SK-N-SH treated with all-trans-retinoic acid at 6 μM for 48 hours (cell line): ENCODE measurements at regions not wholly inside any gene's neighbourhood (a gene's known extent, or its start where the extent isn't known, plus 50 kb on each side); places are given as distances from the start of the nearest gene placed in this dataset.

Experiments used
- ATAC-seq: fragments of 200-7000 bp; cut with Tn5 transposase; 3 replicates; pipeline ENCODE4 v1.9.1; 2020; ENCODE audit warnings: mild to moderate bottlenecking, moderate library complexity
- ARNTL ChIP-seq: fragments of 450-650 bp; formaldehyde crosslinking; IDR thresholded peaks from 2 replicates; pipeline ENCODE4 v1.5.0; 2020; ENCODE audit warnings: low read depth, mild to moderate bottlenecking, moderate library complexity, borderline replicate concordance
- BACH2 ChIP-seq: fragments of 250-450 bp; sonication (Bioruptor Pico); IDR thresholded peaks from 2 replicates; pipeline ENCODE4 v1.9.0; 2021; ENCODE audit warnings: mild to moderate bottlenecking, borderline replicate concordance
- CSDC2 ChIP-seq: fragments of 250-450 bp; sonication (Bioruptor Pico); IDR thresholded peaks from 2 replicates; pipeline ENCODE4 v1.5.0; 2020; ENCODE audit warnings: mild to moderate bottlenecking, moderate library complexity
- CSRNP3 ChIP-seq: fragments of 250-450 bp; sonication (Bioruptor Pico); IDR thresholded peaks from 2 replicates; pipeline ENCODE4 v1.5.1; 2021; ENCODE audit warnings: mild to moderate bottlenecking, moderate library complexity
- ESRRG ChIP-seq: fragments of 250-450 bp; sonication (Bioruptor Pico); IDR thresholded peaks from 2 replicates; pipeline ENCODE4 v1.6.1; 2021; ENCODE audit warnings: mild to moderate bottlenecking
- GLIS3 ChIP-seq: fragments of 250-450 bp; sonication (Bioruptor Pico); IDR thresholded peaks from 2 replicates; pipeline ENCODE4 v1.5.0; 2020; ENCODE audit warnings: mild to moderate bottlenecking, moderate library complexity
- ISL1 ChIP-seq: fragments of 250-450 bp; sonication (Bioruptor Pico); IDR thresholded peaks from 2 replicates; pipeline ENCODE4 v2.1.2; 2022; ENCODE audit warnings: mild to moderate bottlenecking, moderate library complexity
- OSR1 ChIP-seq: fragments of 250-450 bp; sonication (Bioruptor Pico); IDR thresholded peaks from 2 replicates; pipeline ENCODE4 v1.8.0; 2022; ENCODE audit warnings: moderate library complexity, mild to moderate bottlenecking, inconsistent platforms
- PATZ1 ChIP-seq: fragments of 250-450 bp; sonication (Bioruptor Pico); IDR thresholded peaks from 2 replicates; pipeline ENCODE4 v1.8.0; 2020; ENCODE audit warnings: mild to moderate bottlenecking, moderate library complexity, borderline replicate concordance
- POU6F1 ChIP-seq: fragments of 250-450 bp; sonication (Bioruptor Pico); IDR thresholded peaks from 2 replicates; pipeline ENCODE4 v1.8.0; 2021; ENCODE audit warnings: low read depth, mild to moderate bottlenecking, moderate library complexity, borderline replicate concordance
- RARB ChIP-seq: fragments of 250-450 bp; sonication (Bioruptor Pico); IDR thresholded peaks from 2 replicates; pipeline ENCODE4 v1.8.0; 2021; ENCODE audit warnings: mild to moderate bottlenecking, moderate library complexity
- SNAI2 ChIP-seq: fragments of 250-450 bp; sonication (Bioruptor Pico); IDR thresholded peaks from 2 replicates; pipeline ENCODE4 v1.5.0; 2020; ENCODE audit warnings: mild to moderate bottlenecking, moderate library complexity
- TCF4 ChIP-seq: fragments of 250-450 bp; sonication (Bioruptor Pico); IDR thresholded peaks from 2 replicates; pipeline ENCODE4 v1.8.0; 2021; ENCODE audit warnings: mild to moderate bottlenecking, moderate library complexity, borderline replicate concordance
- TOX ChIP-seq: fragments of 250-450 bp; sonication (Bioruptor Pico); IDR thresholded peaks from 2 replicates; pipeline ENCODE4 v1.8.0; 2021; ENCODE audit warnings: mild to moderate bottlenecking, moderate library complexity, borderline replicate concordance
- TSHZ2 ChIP-seq: fragments of 250-450 bp; sonication (Bioruptor Pico); IDR thresholded peaks from 2 replicates; pipeline ENCODE4 v1.5.0; 2020; ENCODE audit warnings: mild to moderate bottlenecking, moderate library complexity
- ZC3H10 ChIP-seq: fragments of 250-450 bp; sonication (Bioruptor Pico); IDR thresholded peaks from 2 replicates; pipeline ENCODE4 v1.5.1; 2021; ENCODE audit warnings: mild to moderate bottlenecking, moderate library complexity
- ZFP3 ChIP-seq: fragments of 250-450 bp; sonication (Bioruptor Pico); IDR thresholded peaks from 2 replicates; pipeline ENCODE4 v1.5.0; 2020; ENCODE audit warnings: mild to moderate bottlenecking, moderate library complexity
- ZFP30 ChIP-seq: fragments of 450-650 bp; formaldehyde crosslinking; IDR thresholded peaks from 2 replicates; pipeline ENCODE4 v1.5.0; 2022; ENCODE audit warnings: mild to moderate bottlenecking, moderate library complexity
- ZNF565 ChIP-seq: fragments of 450-650 bp; formaldehyde crosslinking; conservative IDR thresholded peaks from 2 replicates; pipeline ENCODE4 v1.5.0; 2020; ENCODE audit warnings: low read depth, mild to moderate bottlenecking, moderate library complexity
- ZNF70 ChIP-seq: fragments of 450-650 bp; formaldehyde crosslinking; IDR thresholded peaks from 2 replicates; pipeline ENCODE4 v1.5.0; 2020; ENCODE audit warnings: mild to moderate bottlenecking, moderate library complexity
- ZNF8 ChIP-seq: fragments of 450-650 bp; formaldehyde crosslinking; IDR thresholded peaks from 2 replicates; pipeline ENCODE4 v1.5.0; 2020; ENCODE audit warnings: mild to moderate bottlenecking, moderate library complexity

- ATAC-seq: no peak
- no peak for TF ChIP-seq ZC3H10 (CRISPR knock-in tag)
These were observed 180.7 kb upstream of the GGTLC1 start for GRCh38 chr20:24169256-24169655.

- ATAC-seq: no peak
- TF ChIP-seq CSDC2 (CRISPR knock-in tag) (no peak), PATZ1 (CRISPR knock-in tag) (no peak), OSR1 (CRISPR knock-in tag) (no peak), RARB (CRISPR knock-in tag) (no peak), POU6F1 (CRISPR knock-in tag) (no peak), ARNTL (no peak), BACH2 (CRISPR knock-in tag) (no peak), ZNF8 (CRISPR knock-in tag) (no peak)
These were observed 177.8 kb upstream of the GGTLC1 start for GRCh38 chr20:24166412-24166811.

GRCh38 chr20:24166123-24166381, 177.5 kb upstream of the GGTLC1 start:
- no peak for ATAC-seq
- no peak for TF ChIP-seq ZC3H10 (CRISPR knock-in tag)
- TF ChIP-seq ISL1 (CRISPR knock-in tag): no peak
- TF ChIP-seq ZNF70 (CRISPR knock-in tag): no peak
- no peak for TF ChIP-seq TCF4 (CRISPR knock-in tag)
- no peak for TF ChIP-seq SNAI2
- TF ChIP-seq TOX (CRISPR knock-in tag): no peak
- no peak for TF ChIP-seq GLIS3 (CRISPR knock-in tag)
- TF ChIP-seq ZFP3: no peak
- no peak for TF ChIP-seq BACH2 (CRISPR knock-in tag)

GRCh38 chr20:24165301-24166122, 176.9 kb upstream of the GGTLC1 start:
- no peak for TF ChIP-seq ZC3H10 (CRISPR knock-in tag)
- TF ChIP-seq PATZ1 (CRISPR knock-in tag): no peak
- TF ChIP-seq TOX (CRISPR knock-in tag): no peak
- TF ChIP-seq SNAI2: no peak
- TF ChIP-seq BACH2 (CRISPR knock-in tag): no peak
- no peak for TF ChIP-seq CSRNP3 (CRISPR knock-in tag)
- no peak for TF ChIP-seq TSHZ2 (CRISPR knock-in tag)
- TF ChIP-seq TCF4 (CRISPR knock-in tag): no peak
- TF ChIP-seq OSR1 (CRISPR knock-in tag): no peak
- no peak for TF ChIP-seq CSDC2 (CRISPR knock-in tag)
- TF ChIP-seq ZNF565 (CRISPR knock-in tag): no peak
- no peak for TF ChIP-seq ZFP3
- TF ChIP-seq ESRRG: no peak
- no peak for TF ChIP-seq ZFP30 (CRISPR knock-in tag)
- TF ChIP-seq RARB (CRISPR knock-in tag): no peak
- no peak for TF ChIP-seq ISL1 (CRISPR knock-in tag)
- TF ChIP-seq ZNF8 (CRISPR knock-in tag): no peak
- no peak for ATAC-seq
